HG02870 (cell line): ENCODE measurements at regions not wholly inside any gene's neighbourhood (a gene's known extent, or its start where the extent isn't known, plus 50 kb on each side); places are given as distances from the start of the nearest gene placed in this dataset.
"Not testable (repeated sequence)": the region's sequence is repeated elsewhere in the genome, so short reads cannot be mapped to it uniquely, and the experiment has no call there.

ENCODE experiments used
- ATAC-seq: cut with Tn5 transposase; IDR thresholded peaks from one replicate; pipeline ENCODE4 v1.9.1; 2021; ENCODE audit warnings: mild to moderate bottlenecking, moderate library complexity; ENCODE audit not compliant: unreplicated experiment

- not testable (repeated sequence) for ATAC-seq
These were observed 165.7 kb upstream of the MXRA5 start for GRCh38 chrX:3512150-3512549.

DNA sequence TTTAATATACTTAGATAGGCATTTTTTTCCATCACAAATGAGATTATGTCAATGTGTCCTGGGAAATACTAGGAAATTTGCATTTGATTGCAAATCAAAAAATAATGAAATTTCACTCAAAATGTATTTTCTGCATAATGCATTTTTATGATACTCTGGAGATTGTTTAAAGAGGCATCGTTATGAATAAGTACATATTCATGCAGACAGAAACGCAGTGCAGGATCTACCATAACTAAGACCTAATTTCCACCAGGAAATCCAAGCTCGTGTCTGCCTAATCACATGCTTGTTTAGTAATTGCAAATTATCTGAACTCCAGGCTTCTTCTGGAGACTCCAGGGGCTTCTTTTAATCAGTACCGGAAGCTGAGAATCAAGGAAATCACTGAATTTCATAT is 163.5 kb upstream of the MXRA5 start:
- ATAC-seq = no peak

- no peak for ATAC-seq
These were observed 158.5 kb upstream of the MXRA5 start for GRCh38 chrX:3504916-3505315.

- ATAC-seq = no peak
These were observed 155.5 kb upstream of the MXRA5 start for GRCh38 chrX:3501833-3502535.

- ATAC-seq = not testable (repeated sequence)
These were observed 149.7 kb upstream of the MXRA5 start for GRCh38 chrX:3495836-3496769.

GRCh38 chrX:3493605-3494004 is 147.2 kb upstream of the MXRA5 start:
- ATAC-seq = no peak

DNA sequence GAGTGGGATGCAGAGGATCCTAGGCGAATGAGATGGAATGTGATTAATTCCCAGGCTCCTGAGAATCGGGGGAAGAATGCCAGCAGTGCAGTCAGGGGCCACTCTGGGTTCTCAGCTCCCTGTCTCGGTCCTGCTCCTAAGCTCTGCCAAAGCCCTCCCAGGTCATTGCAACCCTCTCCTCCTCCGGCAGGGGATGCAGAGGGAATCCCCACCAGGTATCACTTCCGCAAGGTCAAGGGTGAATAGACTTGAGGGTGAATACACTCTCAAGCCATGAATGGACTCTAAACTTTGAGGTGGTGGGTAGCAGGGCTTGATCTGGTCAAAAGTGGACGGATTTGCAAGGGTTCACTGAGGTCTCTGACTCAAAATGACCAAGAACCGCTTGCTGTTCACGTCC is 139.3 kb upstream of the MXRA5 start:
- ATAC-seq = no peak

- no peak for ATAC-seq
These were observed 132.6 kb upstream of the MXRA5 start for GRCh38 chrX:3479026-3479425.

DNA sequence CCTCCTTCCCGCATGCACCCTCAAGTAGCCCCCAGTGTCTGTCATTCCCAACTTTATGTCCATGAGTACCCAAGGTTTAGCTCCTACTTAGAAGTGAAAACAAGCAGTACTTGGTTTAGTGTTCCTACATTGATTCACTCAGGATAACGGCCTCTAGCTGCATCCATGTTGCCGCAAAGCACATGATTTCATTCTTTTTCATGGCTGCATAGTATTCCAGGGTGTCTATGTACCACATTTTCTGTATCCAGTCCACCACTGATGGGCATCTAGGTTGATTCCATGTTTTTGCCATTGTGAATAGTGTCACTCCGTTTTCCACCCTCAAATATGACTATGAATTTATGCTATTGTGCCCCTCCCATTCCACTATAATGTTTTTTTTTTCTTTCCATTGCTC is 130.5 kb upstream of the MXRA5 start:
- ATAC-seq = no peak

DNA sequence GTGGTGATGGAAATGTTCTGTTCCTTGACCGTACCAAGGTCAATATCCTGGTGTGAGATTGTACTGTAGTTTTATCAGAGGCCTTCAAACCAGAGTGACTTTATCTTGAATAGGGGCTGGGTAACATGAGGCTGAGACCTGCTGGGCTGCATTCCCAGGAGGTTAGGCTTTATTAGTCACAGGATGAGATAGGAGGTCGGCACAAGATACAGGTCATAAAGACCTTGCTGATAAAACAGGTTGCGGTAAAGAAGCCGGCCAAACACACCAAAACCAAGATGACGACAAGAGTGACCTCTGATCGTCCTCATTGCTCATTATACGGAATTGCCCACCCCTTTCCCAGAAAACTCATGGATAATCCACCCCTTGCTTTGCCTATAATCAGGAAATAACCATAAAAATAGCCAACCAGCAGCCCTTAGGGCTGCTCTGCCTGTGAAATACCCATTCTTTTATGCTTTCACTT is 123.8 kb upstream of the MXRA5 start:
- not testable (repeated sequence) for ATAC-seq

DNA sequence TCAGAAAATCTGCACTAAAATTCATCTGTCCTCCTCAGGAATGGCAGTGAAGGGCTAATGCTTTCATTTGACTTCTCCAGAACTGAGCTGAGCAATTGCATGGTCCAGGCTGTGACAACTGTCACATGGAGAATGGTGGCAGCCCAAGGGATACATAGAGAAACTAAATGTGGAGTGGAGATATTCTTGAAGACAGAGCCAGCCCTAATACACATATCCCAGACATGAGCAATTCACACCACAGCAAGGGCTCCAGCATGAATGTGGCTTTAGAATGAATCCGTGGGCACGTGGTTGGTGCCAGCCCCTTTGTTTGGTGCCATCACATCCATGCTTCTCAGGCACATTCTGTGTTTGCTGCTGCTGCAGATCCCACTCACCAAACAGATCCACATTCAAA is 121.6 kb upstream of the MXRA5 start:
- ATAC-seq = no peak

DNA sequence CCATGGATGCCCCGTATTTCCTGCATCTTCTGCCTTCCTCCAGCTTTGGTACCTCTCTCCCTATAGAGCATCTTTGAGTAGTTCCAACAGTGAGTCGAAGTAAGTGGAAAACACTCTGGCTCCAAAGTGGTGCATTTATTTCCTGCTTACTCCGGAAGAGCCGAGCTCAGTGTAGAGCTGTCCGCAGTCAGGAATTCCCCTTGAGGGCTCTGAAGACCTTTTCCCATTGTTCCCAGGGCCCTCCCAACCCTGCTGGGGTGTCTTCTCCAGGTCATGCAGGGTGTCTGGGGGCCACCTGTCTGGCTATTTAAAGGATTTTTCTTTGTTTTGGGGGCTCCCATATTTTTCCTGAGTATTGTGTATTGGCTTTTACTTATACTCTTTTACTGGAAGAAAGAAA is 118.6 kb upstream of the MXRA5 start:
- no peak for ATAC-seq

DNA sequence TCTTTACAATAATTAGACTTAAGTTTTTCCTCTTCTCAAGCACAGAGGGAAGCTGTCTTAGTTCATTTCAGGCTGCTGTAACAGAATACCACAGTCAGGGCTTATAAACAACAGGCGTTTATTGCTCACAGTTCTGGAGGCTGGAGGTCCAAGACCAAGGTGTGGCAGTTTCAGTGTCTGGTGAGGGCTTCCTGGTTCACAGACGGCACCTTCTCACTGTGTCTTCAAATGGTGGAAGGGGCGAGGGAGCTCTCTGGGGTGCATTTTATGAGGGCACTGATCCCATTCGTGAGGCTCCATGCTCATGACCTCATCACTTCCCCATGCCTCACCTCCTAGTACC is 115.7 kb upstream of the MXRA5 start:
- ATAC-seq = no peak

- no peak for ATAC-seq
These were observed 115.1 kb upstream of the MXRA5 start for GRCh38 chrX:3461397-3462165.

DNA sequence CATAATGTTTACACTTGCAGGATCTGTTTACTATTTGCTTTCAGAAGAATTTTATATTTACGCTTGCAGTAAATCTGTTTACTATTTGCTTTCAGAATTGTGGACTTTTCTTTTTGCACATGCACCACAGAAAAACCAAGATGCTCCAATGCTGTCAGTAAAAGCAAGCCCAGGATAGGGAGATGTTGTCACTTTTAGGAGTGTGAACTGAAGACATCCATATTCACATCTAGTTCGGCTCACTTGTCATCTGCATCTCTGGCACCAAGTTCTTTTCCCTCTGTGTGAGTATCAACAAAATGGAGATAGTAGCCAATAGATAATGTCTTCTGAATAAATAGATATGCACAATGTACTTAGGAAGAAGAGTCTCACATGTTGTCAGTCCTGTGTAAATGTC is 109.3 kb upstream of the MXRA5 start:
- no peak for ATAC-seq

DNA sequence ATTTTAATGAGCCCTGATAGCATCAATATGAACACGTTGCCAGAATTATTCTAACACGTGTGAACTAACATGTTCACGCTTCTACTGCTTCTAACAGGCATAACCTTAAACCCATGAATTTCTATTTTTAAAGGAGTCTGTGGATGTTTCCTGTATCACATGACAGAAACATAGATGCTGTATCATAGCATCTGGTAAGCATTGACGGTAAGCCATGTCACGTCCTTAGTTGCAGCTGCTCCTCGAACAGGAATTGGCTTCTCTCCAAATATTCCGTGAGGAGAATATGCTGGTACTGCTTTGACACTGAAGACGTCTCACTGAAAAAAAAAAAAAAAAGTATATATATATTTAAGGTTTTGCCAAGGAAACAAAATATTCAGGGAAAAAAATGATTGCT is 105.1 kb upstream of the MXRA5 start:
- ATAC-seq = no peak

DNA sequence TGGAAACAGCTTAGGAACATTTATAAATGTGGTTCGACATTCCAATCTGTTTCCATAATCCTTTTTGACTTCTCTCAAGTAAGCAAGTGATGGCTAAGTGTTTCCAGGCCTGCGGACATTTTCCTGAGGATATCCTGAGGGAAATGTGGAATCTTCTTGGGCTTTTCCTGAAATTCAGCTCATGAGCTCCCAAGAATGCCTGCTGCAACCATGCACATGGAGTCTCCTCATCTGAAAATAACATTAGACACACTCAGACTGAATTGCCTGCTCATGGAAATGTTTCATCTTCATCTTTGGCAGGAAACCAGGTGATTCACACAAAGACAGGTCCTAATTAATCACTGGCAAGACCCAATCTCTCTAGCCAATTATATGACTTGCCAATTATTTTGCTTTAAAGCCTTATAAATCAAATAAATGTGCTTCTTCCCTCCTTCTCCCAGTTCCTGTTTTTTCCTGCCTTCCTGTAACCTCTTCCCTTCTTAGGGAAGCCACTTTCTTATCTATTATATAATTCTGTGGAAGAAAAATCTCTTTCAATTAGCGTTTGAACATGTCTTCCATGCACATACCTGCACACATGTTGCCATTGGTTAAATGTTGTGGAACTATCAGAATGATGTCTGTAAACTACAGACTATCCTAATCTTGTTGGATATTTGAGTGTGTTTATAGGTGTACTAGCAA is 104.6 kb upstream of the MXRA5 start:
- ATAC-seq = no peak

DNA sequence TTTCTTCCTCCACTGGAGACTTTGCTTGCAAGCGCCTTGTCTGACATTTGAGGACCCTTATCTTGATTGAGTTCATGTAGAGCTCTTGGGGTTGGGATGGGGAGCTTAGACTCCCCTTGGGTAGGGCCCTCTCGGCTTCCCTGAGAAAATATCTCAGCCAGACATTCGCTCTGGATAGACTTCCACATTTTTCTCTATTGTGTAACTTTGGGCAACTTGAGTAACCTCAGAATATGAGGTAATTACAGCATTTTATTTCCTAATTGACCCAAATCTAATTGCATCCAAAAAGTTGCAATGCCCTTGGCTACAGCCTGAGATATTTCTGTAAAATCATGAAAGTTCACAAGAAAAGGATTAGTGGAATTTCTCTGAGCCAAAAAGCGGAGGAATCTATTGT is 102.8 kb upstream of the MXRA5 start:
- no peak for ATAC-seq

GRCh38 chrX:3448563-3448962 is 102.1 kb upstream of the MXRA5 start:
- ATAC-seq = no peak

DNA sequence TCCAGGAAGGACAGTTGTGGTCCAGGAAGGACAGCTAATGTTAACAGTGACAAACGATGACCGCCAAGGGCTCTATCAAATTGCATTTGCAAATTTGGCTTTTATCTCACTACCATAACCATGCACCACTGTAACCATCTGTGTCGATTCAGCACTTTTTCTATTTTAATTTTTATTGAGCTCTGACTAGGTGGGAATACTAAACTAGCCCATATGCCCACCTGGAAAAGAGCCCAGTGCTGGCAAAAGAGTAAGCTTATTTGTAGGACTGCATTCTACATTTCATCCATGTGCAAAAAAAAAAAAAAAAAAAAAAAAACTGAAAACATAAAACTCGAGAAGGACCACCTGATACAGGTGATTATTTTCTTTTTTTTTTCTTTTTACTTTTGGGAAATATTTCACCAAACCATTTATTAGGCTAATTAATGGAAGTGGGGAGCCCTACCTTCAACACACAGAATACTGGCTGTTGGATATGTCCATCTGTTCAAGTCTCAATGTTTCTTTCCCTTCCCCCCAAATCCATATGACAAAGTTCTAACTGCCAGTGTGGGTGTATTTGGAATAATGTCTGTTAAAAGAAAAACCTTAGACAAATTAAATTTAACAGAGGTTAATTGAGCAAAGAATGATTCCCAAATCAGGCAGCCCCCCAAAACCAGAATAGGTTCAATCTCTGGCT is 99.5 kb upstream of the MXRA5 start:
- no peak for ATAC-seq
